HG02852 (cell line): ENCODE measurements at regions not wholly inside any gene's neighbourhood (a gene's known extent, or its start where the extent isn't known, plus 50 kb on each side); places are given as distances from the start of the nearest gene placed in this dataset.
"Not testable (repeated sequence)": the region's sequence is repeated elsewhere in the genome, so short reads cannot be mapped to it uniquely, and the experiment has no call there.

Experiments used
- ATAC-seq: cut with Tn5 transposase; IDR thresholded peaks from one replicate; pipeline ENCODE4 v1.9.1; 2021; ENCODE audit warnings: mild to moderate bottlenecking, moderate library complexity; ENCODE audit not compliant: unreplicated experiment

- ATAC-seq, result no peak
Observed at GRCh38 chr3:61378311-61378710, 127.1 kb upstream of the FHIT start.

GRCh38 chr3:61381745-61382392, 130.6 kb upstream of the FHIT start:
- ATAC-seq, result no peak

- ATAC-seq, result no peak
Observed at GRCh38 chr3:61387817-61388216, 136.6 kb upstream of the FHIT start.

- not testable (repeated sequence) for ATAC-seq
Observed at GRCh38 chr3:61393480-61393947, 142.3 kb upstream of the FHIT start.

GRCh38 chr3:61401359-61401758, 150.1 kb upstream of the FHIT start:
- ATAC-seq, result no peak

GRCh38 chr3:61407397-61407796, 154.0 kb upstream of the PTPRG start:
- ATAC-seq, result no peak

GRCh38 chr3:61409638-61410037, 151.7 kb upstream of the PTPRG start:
- no peak for ATAC-seq

- not testable (repeated sequence) for ATAC-seq
Observed at GRCh38 chr3:61410358-61410757, 151.0 kb upstream of the PTPRG start.

GRCh38 chr3:61411009-61411662, 150.2 kb upstream of the PTPRG start:
- ATAC-seq, result no peak

GRCh38 chr3:61414456-61414855, 146.9 kb upstream of the PTPRG start:
- peak; percentile 88 for ATAC-seq

- ATAC-seq, result no peak
Observed at GRCh38 chr3:61415201-61415600, 146.2 kb upstream of the PTPRG start.

GRCh38 chr3:61416618-61417017, 144.8 kb upstream of the PTPRG start:
- no peak for ATAC-seq

GRCh38 chr3:61417352-61417751, 144.0 kb upstream of the PTPRG start:
- no peak for ATAC-seq

- peak; percentile 83 for ATAC-seq
Observed at GRCh38 chr3:61420136-61420759, 141.1 kb upstream of the PTPRG start.

- ATAC-seq, result no peak
Observed at GRCh38 chr3:61422945-61423673, 138.3 kb upstream of the PTPRG start.

- ATAC-seq, result no peak
Observed at GRCh38 chr3:61425356-61425755, 136.0 kb upstream of the PTPRG start.

GRCh38 chr3:61429106-61429505, 132.3 kb upstream of the PTPRG start:
- no peak for ATAC-seq

GRCh38 chr3:61434901-61435300, 126.5 kb upstream of the PTPRG start:
- ATAC-seq, result not testable (repeated sequence)

- ATAC-seq, result not testable (repeated sequence)
Observed at GRCh38 chr3:61435361-61435760, 126.0 kb upstream of the PTPRG start.

GRCh38 chr3:61438253-61439121, 122.9 kb upstream of the PTPRG start:
- ATAC-seq, result no peak

GRCh38 chr3:61439122-61439458, 122.3 kb upstream of the PTPRG start:
- no peak for ATAC-seq
